T-helper 2 cell treated with Interferon-gamma antibody and Interleukin-4, amounts not matched to agents 5 μg/mL and 100 μg/mL, for 36 hours (primary cell): ENCODE measurements at regions not wholly inside any gene's neighbourhood (a gene's known extent, or its start where the extent isn't known, plus 50 kb on each side); places are given as distances from the start of the nearest gene placed in this dataset.
"Not testable (repeated sequence)": the region's sequence is repeated elsewhere in the genome, so short reads cannot be mapped to it uniquely, and the experiment has no call there.

Experiments used
- DNase-seq: peaks from one replicate; pipeline ENCODE4 v3.0.0; 2021; ENCODE audit warnings: low spot score
- H3K27ac Mint-ChIP-seq: one replicate; pipeline ENCODE4 v1.8.0; 2021; ENCODE audit warnings: mild to moderate bottlenecking, mixed read lengths
- H3K27me3 Mint-ChIP-seq: one replicate; pipeline ENCODE4 v1.8.0; 2021; ENCODE audit warnings: low read depth, mixed read lengths
- H3K36me3 Mint-ChIP-seq: one replicate; pipeline ENCODE4 v1.8.0; 2021; ENCODE audit warnings: low read depth, mixed read lengths
- H3K4me1 Mint-ChIP-seq: one replicate; pipeline ENCODE4 v1.8.0; 2021; ENCODE audit warnings: low read depth, mixed read lengths
- H3K4me3 Mint-ChIP-seq: one replicate; pipeline ENCODE4 v1.8.0; 2022; ENCODE audit warnings: mild to moderate bottlenecking, moderate library complexity, mixed read lengths
- H3K9me3 Mint-ChIP-seq: one replicate; pipeline ENCODE4 v1.8.0; 2021; ENCODE audit warnings: mixed read lengths

GRCh38 chr16:21350851-21351250 lies 72.8 kb upstream of the CRYM start:
- not testable (repeated sequence) for H3K4me1 Mint-ChIP-seq, H3K36me3 Mint-ChIP-seq, H3K27ac Mint-ChIP-seq, H3K9me3 Mint-ChIP-seq, DNase-seq, H3K27me3 Mint-ChIP-seq, H3K4me3 Mint-ChIP-seq

DNA sequence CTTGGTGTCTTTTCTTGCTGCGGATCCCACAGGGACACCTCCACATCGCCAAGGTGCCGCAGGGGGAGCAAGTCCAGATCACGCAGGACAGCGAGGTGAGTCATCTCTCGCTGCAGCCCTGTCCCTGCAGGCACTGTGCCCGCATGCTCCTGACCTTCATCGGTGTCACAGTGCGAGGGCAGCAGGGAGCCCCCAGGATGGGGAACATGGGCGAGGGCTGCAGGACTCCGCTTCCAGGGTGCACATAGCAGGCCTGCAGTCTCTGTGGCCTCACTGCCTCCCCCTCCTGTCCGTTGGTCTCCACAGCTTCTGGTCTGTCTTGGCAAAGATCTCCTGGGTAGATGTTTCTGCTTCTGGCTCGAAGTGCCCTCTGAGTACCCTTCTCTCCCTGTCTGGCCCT lies 71.2 kb upstream of the CRYM start:
- H3K27ac Mint-ChIP-seq: not testable (repeated sequence)

GRCh38 chr16:21348815-21349214 lies 70.7 kb upstream of the CRYM start:
- not testable (repeated sequence) for DNase-seq, H3K36me3 Mint-ChIP-seq, H3K9me3 Mint-ChIP-seq, H3K4me3 Mint-ChIP-seq, H3K27me3 Mint-ChIP-seq, H3K4me1 Mint-ChIP-seq, H3K27ac Mint-ChIP-seq

More for the DNA sequence above, 71.2 kb upstream of the CRYM start:
- H3K36me3 Mint-ChIP-seq, DNase-seq, H3K9me3 Mint-ChIP-seq, H3K4me3 Mint-ChIP-seq, H3K4me1 Mint-ChIP-seq, H3K27me3 Mint-ChIP-seq: not testable (repeated sequence)

- H3K4me1 Mint-ChIP-seq, H3K27me3 Mint-ChIP-seq, H3K9me3 Mint-ChIP-seq, H3K4me3 Mint-ChIP-seq, DNase-seq, H3K27ac Mint-ChIP-seq, H3K36me3 Mint-ChIP-seq: not testable (repeated sequence)
These were observed 69.4 kb upstream of the CRYM start for GRCh38 chr16:21347538-21347937.

- H3K27me3 Mint-ChIP-seq, H3K27ac Mint-ChIP-seq, DNase-seq, H3K4me1 Mint-ChIP-seq, H3K4me3 Mint-ChIP-seq, H3K36me3 Mint-ChIP-seq, H3K9me3 Mint-ChIP-seq: not testable (repeated sequence)
These were observed 68.8 kb upstream of the CRYM start for GRCh38 chr16:21346756-21347491.

DNA sequence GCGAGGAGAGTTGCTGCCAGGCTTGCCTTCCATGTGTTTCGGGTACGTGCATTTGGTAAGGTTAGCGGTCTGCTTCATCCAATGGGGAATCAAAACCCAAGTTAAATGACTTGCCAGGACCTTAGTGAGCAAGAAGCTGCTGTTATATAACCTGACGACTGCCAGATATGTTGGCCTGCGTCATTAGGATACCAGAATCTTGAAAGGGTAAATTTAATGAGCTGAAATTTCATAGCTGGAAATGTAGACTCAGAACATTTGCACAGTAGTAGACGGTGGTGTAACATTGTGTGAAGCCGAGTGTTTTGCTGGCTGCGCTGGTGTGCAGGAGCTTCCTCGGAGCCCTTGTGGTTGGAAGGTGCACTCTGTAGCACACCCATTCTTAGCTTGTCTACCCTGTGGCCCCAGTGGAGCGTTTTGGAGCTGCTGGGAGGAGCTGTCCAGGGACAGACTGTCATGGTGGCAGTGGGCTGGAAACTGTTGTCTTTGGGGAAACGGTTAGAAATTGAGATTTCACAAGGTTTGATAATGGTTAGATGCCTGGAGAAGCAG lies 66.3 kb upstream of the CRYM start:
- not testable (repeated sequence) for H3K36me3 Mint-ChIP-seq, H3K27me3 Mint-ChIP-seq, H3K27ac Mint-ChIP-seq, H3K4me1 Mint-ChIP-seq, H3K4me3 Mint-ChIP-seq, H3K9me3 Mint-ChIP-seq, DNase-seq

DNA sequence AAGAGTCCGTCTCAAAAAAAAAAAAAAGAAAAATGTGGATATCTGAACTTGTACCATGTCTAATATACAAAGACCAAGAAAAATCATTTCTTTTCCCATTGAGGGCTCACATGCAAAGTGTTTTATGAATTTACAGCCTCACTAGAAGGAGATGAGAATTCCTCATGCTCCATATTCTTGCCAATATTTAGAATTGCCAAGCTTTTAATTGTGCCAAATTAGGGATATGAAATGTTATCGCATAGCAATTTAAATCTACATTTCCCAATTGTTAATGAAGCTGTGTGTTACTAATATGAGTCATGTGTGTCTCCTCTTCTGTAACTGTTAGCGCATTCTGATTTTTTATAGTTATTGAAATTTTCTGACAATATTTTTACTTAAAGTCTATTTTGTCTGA lies 63.0 kb upstream of the CRYM start:
- Mint-ChIP-seq H3K4me3 (no peak overlapping the region), H3K4me1 (peaks cover 5% of the 10 kb centered on the region), H3K36me3 (no peaks in the 10 kb centered on the region), H3K27ac (no peak overlapping the region), H3K27me3 (peaks cover 15% of the 10 kb centered on the region), H3K9me3 (no peaks in the 10 kb centered on the region)
- no peak for DNase-seq

DNA sequence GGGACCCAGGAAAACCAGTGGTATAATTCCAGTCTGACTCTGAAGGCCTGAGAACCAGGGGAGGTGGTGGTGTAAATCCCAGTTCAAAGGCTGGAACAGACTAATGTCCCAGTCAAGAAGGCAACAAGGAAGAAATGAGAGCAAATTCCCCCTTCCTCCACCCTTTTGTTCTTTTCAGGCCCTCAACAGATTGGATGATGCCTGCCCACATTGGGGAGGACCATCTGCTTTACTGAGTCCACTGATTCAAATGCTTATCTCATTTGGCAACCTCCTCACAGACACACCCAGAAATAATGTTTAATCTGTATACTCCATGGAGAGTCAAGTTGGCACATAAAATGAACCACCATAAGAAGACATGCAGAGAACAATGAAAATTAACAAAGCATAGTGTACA lies 61.9 kb upstream of the CRYM start:
- H3K27me3 Mint-ChIP-seq: peaks cover 23% of the 10 kb centered on the region
- H3K9me3 Mint-ChIP-seq: no peaks in the 10 kb centered on the region
- H3K27ac Mint-ChIP-seq: no peak overlapping the region
- H3K4me1 Mint-ChIP-seq: peaks cover 5% of the 10 kb centered on the region
- H3K4me3 Mint-ChIP-seq: no peak overlapping the region
- no peak for DNase-seq
- H3K36me3 Mint-ChIP-seq: no peaks in the 10 kb centered on the region

DNA sequence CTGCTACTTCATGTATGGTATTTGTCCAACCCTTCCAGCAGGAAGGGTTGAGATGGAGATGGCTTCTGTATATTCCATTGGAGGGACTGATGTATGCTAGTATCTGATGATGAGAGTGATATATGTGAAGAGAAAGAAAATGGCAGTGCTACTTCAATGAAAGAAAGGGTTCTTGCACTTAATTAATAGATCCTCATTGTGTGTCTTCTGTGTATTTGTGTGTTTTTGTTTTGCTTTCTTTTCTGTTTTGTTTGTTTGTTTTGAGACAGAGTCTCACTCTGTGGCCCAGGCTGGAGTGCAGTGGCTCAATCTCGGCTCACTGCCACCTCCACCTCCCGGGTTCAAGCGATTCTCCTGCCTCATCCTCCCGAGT lies 61.2 kb upstream of the CRYM start:
- Mint-ChIP-seq H3K27ac (no peak overlapping the region), H3K4me1 (peaks cover 5% of the 10 kb centered on the region), H3K4me3 (no peak overlapping the region), H3K36me3 (no peaks in the 10 kb centered on the region), H3K9me3 (no peaks in the 10 kb centered on the region), H3K27me3 (peaks cover 25% of the 10 kb centered on the region)
- no peak for DNase-seq

DNA sequence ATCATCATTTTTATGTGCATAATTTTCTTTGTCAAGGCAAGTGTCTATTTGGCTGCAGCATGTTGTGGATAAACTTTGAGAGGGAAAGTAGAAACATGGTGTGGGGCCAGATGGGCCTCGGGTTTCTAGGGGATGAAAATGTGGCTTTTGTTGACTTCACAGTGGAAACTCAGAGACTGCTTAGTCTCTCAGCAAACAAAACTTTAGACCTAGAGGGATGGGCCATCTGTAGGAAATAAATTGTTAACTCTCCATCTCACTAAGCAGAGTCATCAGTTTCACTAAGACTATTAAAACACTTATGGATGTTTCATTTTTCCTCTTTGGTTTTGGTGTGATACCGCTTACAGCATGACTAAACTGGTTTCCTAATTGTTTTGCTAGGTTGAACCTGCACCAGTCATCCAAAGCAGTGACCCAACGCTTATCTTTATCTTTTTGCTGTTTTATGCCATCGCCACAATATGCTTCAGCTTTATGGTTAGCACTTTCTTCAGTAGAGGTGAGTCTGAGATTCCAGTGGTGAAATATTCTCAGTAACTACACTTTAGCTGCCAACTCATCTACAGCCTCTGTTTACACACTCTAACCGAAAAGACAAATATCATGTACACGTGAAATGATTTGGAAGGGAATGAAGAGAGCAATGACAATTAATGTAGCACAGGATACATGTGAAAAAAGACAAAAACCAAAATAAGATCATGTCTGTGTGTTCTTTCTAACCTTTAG lies 60.6 kb upstream of the CRYM start:
- H3K4me3 Mint-ChIP-seq: no peak overlapping the region
- peaks cover 5% of the 10 kb centered on the region for H3K4me1 Mint-ChIP-seq
- H3K36me3 Mint-ChIP-seq: no peaks in the 10 kb centered on the region
- peak; percentile 23 for DNase-seq
- no peak overlapping the region for H3K27ac Mint-ChIP-seq
- no peaks in the 10 kb centered on the region for H3K9me3 Mint-ChIP-seq
- H3K27me3 Mint-ChIP-seq: peaks cover 27% of the 10 kb centered on the region

- Mint-ChIP-seq H3K9me3 (no peaks in the 10 kb centered on the region), H3K27ac (no peak overlapping the region), H3K36me3 (no peaks in the 10 kb centered on the region), H3K27me3 (peaks cover 36% of the 10 kb centered on the region), H3K4me1 (peaks cover 5% of the 10 kb centered on the region), H3K4me3 (no peak overlapping the region)
- no peak for DNase-seq
These were observed 58.1 kb upstream of the CRYM start for GRCh38 chr16:21336231-21336630.

GRCh38 chr16:21334188-21335146 lies 56.4 kb upstream of the CRYM start:
- DNase-seq, H3K9me3 Mint-ChIP-seq, H3K4me1 Mint-ChIP-seq, H3K27ac Mint-ChIP-seq, H3K4me3 Mint-ChIP-seq, H3K36me3 Mint-ChIP-seq: not testable (repeated sequence)
- H3K27me3 Mint-ChIP-seq: peaks cover 40% of the 10 kb centered on the region

DNA sequence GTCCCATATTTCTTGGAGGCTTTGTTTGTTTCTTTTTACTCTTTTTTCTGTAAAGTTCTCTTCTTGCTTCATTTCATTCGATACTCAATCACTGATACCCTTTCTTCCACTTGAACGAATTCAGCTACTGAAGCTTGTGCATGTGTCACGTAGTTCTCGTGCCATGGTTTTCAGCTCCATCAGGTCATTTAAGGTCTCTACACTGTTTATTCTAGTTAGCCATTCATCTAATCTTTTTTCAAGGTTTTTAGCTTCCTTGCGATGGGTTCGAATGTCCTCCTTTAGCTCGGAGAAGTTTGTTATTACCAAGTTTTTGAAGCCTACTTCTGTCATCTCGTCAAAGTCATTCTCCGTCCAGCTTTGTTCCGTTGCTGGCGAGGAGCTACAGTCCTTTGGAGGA lies 55.6 kb upstream of the CRYM start:
- H3K9me3 Mint-ChIP-seq, DNase-seq, H3K36me3 Mint-ChIP-seq, H3K4me3 Mint-ChIP-seq, H3K27ac Mint-ChIP-seq, H3K4me1 Mint-ChIP-seq: not testable (repeated sequence)
- H3K27me3 Mint-ChIP-seq: peaks cover 42% of the 10 kb centered on the region
